GM21786 (cell line): ENCODE measurements at regions not wholly inside any gene's neighbourhood (a gene's known extent, or its start where the extent isn't known, plus 50 kb on each side); places are given as distances from the start of the nearest gene placed in this dataset.

Experiments used
- ATAC-seq: cut with Tn5 transposase; IDR thresholded peaks from one replicate; pipeline ENCODE4 v1.9.1; 2021; ENCODE audit not compliant: unreplicated experiment

DNA sequence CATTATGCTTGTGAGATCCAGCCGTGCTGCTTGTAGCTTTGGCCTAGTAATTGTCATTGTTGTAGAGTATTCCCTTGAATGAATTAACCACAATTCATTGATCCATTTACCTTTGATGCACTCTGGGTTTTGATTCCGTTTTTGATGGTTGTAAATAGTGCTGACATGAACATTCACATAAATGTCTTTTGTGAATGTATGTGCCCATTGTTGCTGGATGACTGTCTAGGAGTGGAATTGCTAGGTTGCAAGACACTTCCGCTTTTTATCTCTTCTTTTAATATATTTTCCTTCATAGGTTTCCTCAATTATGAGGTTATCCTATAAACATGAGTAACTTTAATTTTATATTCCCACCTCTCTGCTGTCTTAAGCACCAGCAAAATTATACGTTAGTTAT lies 104.8 kb upstream of the CCDC68 start:
- ATAC-seq: no peak

DNA sequence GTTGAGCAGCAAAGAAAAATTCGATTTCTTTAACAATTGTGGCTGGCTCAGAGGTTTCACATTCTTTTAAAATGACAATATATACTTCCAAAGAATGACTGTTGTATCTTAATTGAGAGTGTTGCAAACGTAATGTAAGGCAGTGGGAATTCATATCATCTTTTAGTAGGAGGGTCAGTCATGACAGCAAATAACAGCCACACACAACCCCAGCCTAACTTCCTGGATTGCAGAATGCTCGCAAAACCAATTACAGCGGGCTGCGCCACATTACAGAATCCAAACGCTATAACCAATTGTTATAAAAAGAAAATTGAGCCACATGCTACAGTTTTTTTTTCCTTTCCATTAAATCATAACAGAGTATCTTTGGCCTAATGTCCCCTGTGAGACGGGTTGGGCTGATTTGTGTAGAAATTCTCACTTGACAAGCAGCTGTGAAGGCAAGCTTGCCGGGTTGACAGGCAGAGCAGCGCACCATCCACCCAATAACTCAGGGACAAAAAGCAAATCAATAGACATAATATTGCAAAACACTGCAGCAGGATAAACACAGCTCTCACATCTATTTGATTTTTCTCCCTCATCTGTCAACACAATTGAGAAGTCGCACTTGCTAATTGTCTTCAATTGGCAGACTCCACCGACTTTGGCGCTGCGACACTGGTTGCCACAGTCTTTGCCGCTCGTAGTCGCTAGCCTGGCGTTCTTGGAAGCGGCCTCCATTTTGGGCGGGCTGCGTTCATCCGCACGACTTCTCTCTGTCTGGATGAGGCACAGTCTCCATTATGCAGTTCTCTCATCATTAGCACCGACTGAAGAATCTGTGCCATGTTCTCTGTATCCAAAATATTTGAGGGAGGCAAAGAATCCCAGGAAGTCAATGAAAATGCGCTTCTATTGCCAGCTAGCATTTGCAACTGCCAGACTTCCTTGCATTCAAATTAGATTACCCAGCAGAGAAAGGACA lies 95.0 kb upstream of the CCDC68 start:
- no peak for ATAC-seq

DNA sequence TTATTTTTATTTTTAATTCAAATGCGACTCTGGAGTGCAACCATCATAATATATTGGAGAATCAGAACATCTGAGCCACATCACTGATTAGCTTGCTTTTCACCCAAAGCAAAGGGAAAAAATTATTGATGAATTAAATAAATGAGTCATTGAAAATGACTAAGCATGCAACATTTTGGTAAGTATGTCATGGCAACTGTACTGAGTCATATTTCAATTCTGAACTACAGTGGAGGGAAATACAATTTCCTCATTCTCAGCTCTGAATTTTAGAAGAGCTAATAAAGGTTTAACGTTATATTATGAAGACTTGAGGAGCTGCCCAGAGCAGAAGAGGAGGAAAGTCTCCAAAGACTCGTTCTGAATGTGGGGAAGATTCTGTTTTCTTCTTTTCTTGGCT lies 89.6 kb upstream of the CCDC68 start:
- ATAC-seq: no peak

- ATAC-seq: no peak
These were observed 88.3 kb upstream of the CCDC68 start for GRCh38 chr18:55047546-55047945.

DNA sequence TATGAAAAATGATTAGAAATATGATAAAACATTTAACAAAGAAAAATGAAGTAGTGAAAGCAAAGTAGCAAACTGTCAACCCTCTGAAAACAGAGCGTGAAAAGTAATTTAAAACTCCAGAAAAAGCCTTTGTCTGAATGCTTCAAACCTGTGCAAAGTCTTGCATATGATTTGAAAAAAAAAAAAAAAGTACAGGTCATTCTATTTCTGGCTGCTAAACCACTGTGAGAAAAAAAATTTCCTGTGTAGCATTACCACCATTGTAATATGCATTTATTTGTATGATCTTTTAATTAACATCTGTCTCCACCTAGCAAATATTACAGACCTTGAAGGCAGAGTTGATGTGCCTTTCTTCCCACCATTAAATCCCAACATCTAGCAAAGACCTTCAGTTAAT lies 82.1 kb upstream of the CCDC68 start:
- ATAC-seq: no peak

DNA sequence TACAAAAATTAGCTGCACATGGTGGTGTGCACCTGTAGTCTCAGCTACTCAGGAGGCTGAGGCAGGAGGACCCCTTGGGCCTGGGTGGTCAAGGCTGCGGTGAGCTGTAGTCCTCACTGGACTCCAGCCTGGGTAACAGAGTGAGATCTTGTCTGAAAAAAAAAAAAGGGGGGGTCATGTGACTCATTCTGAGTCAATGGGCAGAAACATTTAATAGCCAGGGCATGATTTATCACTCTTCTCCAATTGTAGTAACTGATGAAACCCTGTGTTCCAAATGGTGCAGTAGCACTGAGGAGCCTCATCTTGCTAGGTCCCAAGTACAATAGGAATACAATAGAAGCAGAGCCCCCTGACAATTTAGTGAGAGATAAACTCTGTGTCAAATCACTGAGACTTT lies 78.9 kb upstream of the CCDC68 start:
- ATAC-seq: no peak

DNA sequence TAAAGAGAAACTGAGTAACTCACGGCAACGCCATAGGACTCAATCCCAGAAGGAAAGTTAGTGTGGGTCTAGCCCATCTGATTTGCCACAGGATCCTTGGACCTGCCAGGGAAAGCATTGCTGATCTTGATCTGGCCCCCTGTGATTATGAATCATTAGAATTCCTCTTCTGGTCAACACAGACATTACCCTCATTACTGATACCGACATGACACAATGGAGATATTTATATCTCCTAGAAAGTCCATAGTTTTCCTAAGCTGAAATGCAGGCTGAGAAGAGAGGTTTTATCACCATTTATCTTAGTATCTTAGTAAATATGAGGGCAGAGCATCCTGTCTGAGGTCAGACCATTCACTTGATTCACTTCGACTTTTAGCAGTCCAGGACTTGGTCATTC lies 75.5 kb upstream of the CCDC68 start:
- ATAC-seq: no peak

DNA sequence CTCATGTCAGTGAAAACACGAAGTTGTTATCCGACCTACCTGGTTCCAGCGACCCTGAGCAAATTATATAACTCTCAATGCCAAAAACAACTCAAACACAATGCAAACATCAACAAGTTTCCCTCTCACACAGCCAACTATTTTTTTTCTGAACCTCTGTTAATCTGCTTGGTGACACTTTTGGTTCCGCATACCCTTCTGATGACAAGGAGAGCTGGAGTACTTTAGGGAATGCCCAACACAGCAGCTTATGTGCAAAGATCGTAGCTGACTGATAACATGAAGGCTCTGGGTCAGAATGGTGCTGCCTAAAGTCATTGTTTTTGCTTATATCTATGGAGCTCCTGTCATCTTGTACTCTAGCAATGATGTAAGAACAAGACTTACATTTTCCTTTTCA lies 72.7 kb upstream of the CCDC68 start:
- ATAC-seq: no peak

DNA sequence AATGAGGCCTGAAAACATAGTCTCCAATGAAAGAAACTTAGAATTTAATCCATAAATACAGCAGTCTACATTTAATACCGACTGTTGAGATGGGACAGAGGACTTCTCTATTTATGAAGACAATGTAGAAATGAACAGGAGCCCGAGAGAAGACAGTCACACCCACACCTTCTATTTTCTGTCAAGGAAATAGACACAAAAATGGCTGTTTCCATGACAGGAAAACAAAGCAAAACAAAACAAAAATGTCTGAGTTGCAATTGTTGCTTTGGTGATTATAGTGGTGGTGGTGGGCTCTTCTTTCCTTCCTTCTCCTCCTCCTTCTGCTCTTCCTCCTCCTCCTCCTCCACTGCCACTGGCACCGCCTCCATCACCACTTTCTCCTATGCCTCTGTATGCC lies 72.3 kb upstream of the CCDC68 start:
- no peak for ATAC-seq

GRCh38 chr18:55031164-55031563 lies 71.9 kb upstream of the CCDC68 start:
- ATAC-seq: no peak

- no peak for ATAC-seq
These were observed 65.3 kb upstream of the CCDC68 start for GRCh38 chr18:55024564-55024963.

DNA sequence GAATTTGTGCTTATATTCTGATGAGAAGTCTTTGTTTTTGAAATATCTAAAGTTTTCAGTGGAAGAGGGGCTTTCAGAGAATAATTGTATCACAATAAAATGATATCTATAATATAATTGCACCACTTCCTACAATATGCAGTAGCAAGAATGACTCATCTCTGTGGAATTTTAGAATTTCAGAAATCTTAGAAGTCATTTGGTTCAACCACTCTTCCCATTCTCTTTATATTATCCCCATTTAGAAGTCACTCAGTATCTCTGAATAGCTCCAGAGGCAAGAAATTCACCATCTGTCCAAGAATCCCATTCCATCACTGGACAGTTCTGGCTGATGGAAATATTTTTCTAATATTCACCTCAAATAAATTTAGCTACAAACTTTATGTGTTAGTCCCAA lies 59.3 kb upstream of the CCDC68 start:
- ATAC-seq: no peak

DNA sequence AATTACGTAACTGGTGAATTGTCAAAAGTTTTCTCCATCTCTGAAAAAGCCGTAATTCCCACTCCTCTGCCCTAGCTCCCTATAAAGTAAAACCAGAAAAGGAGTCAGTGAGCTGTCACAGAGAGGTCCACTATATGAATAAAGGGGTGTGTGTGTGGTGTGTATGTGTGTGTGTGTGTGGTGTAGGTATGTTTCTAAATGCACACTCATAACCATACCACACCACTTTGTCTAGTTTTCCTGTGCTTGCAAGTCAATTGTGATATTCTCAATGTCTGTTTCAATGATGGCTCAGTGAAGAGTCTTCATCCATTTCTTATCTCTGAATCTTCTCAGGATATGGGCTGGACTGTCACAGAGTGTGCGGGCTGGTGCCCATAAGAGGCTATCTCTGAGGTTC lies 54.8 kb upstream of the CCDC68 start:
- no peak for ATAC-seq

GRCh38 chr18:55013685-55014084 lies 54.4 kb upstream of the CCDC68 start:
- no peak for ATAC-seq

- ATAC-seq: no peak
These were observed 53.8 kb upstream of the CCDC68 start for GRCh38 chr18:55013086-55013485.

DNA sequence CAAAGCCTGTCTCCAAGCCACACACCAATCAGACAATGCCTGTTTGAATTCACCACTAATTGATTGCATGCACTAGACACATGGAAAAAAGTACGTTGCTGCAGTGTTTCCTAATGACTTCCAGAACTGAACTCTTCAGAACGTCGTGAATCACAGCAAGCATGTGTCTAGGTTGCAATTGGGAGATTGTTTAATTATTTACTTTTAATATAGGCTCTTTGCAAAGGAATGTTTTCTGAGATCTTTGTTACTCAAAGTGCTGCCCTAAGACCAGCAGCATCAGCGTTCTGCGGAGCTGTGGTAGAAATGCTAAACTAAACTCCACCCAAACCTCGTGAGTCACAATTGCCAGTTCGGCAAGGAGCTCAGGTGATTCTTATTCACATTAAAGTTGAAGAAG lies 52.7 kb upstream of the CCDC68 start:
- ATAC-seq: no peak
